Hepatocyte (in vitro differentiated cells): ENCODE measurements at regions not wholly inside any gene's neighbourhood (a gene's known extent, or its start where the extent isn't known, plus 50 kb on each side); places are given as distances from the start of the nearest gene placed in this dataset.

ENCODE experiments used
- DNase-seq: peaks from one replicate; pipeline ENCODE4 v3.0.0-alpha.2; 2016; ENCODE audit warnings: low spot score
- H2AFZ ChIP-seq: fragments of 200-600 bp; sonication (generic); 2 replicates; pipeline ENCODE4 v1.6.0; 2016; ENCODE audit warnings: antibody characterized with exemption, mild to moderate bottlenecking
- H3K27ac ChIP-seq: fragments of 200-600 bp; sonication (generic); 2 replicates; pipeline ENCODE4 v1.5.1; 2016; ENCODE audit warnings: mild to moderate bottlenecking
- H3K27me3 ChIP-seq: fragments of 200-600 bp; sonication (generic); 2 replicates; pipeline ENCODE4 v1.6.1; 2016
- H3K36me3 ChIP-seq: fragments of 200-600 bp; sonication (generic); replicated peaks from 2 replicates; pipeline ENCODE4 v1.5.1; 2016; ENCODE audit warnings: low read depth; ENCODE audit not compliant: insufficient read depth
- H3K4me1 ChIP-seq: fragments of 200-600 bp; sonication (generic); 2 replicates; pipeline ENCODE4 v1.5.1; 2016; ENCODE audit warnings: mild to moderate bottlenecking, moderate library complexity; ENCODE audit not compliant: insufficient read depth
- H3K4me2 ChIP-seq: fragments of 200-600 bp; sonication (generic); 2 replicates; pipeline ENCODE4 v1.6.0; 2016
- H3K4me3 ChIP-seq: fragments of 200-600 bp; sonication (generic); 2 replicates; pipeline ENCODE4 v1.5.1; 2016; ENCODE audit warnings: mild to moderate bottlenecking
- H3K79me2 ChIP-seq: fragments of 200-600 bp; sonication (generic); 2 replicates; pipeline ENCODE4 v1.6.0; 2017; ENCODE audit warnings: mild to moderate bottlenecking
- H3K9me2 ChIP-seq: fragments of 200-600 bp; sonication (generic); replicated peaks from 2 replicates; pipeline ENCODE4 v1.6.0; 2017; ENCODE audit warnings: mild to moderate bottlenecking; ENCODE audit not compliant: insufficient read depth
- H3K9me3 ChIP-seq: fragments of 200-600 bp; sonication (generic); 2 replicates; pipeline ENCODE4 v1.5.1; 2016; ENCODE audit warnings: low read depth, mild to moderate bottlenecking
- H4K20me1 ChIP-seq: fragments of 200-600 bp; sonication (generic); 2 replicates; pipeline ENCODE4 v1.6.0; 2016; ENCODE audit warnings: mild to moderate bottlenecking; ENCODE audit not compliant: insufficient read depth, poor library complexity, severe bottlenecking
- CTCF ChIP-seq: fragments of 200-600 bp; sonication (generic); IDR thresholded peaks from 2 replicates; pipeline ENCODE4 v1.5.1; 2016; ENCODE audit warnings: antibody characterized with exemption, mild to moderate bottlenecking; ENCODE audit not compliant: poor library complexity
- EZH2 ChIP-seq: fragments of 200-600 bp; sonication (generic); IDR thresholded peaks from 2 replicates; pipeline ENCODE4 v1.6.1; 2016; ENCODE audit warnings: antibody characterized with exemption, mild to moderate bottlenecking, borderline replicate concordance
- EZH2phosphoT487 ChIP-seq: fragments of 200-600 bp; sonication (generic); IDR thresholded peaks from one replicate; pipeline ENCODE4 v1.6.1; 2018; ENCODE audit warnings: antibody characterized with exemption, mild to moderate bottlenecking, low read depth, moderate library complexity; ENCODE audit not compliant: unreplicated experiment, severe bottlenecking
- WGBS: methylation state at CpG from one replicate; pipeline ENCODE4 v1.1.6; 2016; ENCODE audit warnings: low lambda C conversion rate; ENCODE audit errors: missing lambda C conversion rate; 5-methylcytosine and 5-hydroxymethylcytosine counted together

DNA sequence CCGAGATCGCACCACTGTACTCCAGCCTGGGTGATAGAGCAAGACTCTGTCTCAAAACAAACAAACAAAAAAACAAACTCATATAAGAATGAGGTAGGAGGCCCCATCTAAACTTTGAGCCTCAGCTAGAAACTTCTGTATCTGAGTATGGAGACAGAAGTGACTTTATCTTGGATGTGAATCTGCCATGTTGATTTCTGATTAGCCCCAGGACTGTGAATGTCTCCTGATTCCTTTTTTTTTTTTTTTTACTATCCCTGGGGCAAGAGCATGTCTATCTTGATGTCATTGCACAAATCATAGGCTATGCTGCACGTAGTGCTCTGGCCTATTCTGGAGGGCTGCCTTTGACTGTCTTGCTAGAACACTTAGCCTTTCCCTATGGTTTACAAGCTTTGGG lies 211.0 kb downstream of the PTPRU start:
- H3K4me3 ChIP-seq: no peak overlapping the region
- WGBS: 85% methylated on average over 3 of the region's 3 CpGs
- H3K79me2 ChIP-seq: no peaks in the 10 kb centered on the region
- H4K20me1 ChIP-seq: no peaks in the 10 kb centered on the region
- no peak overlapping the region for H3K4me2 ChIP-seq
- no peaks in the 10 kb centered on the region for H3K9me2 ChIP-seq
- H3K4me1 ChIP-seq: no peaks in the 10 kb centered on the region
- no peaks in the 10 kb centered on the region for H3K36me3 ChIP-seq
- no peaks in the 10 kb centered on the region for H3K27me3 ChIP-seq
- DNase-seq: no peak
- no peaks in the 10 kb centered on the region for H3K9me3 ChIP-seq
- TF ChIP-seq CTCF (no peak), EZH2 (no peak), EZH2phosphoT487 (no peak)
- H2AFZ ChIP-seq: no peak overlapping the region
- no peak overlapping the region for H3K27ac ChIP-seq

DNA sequence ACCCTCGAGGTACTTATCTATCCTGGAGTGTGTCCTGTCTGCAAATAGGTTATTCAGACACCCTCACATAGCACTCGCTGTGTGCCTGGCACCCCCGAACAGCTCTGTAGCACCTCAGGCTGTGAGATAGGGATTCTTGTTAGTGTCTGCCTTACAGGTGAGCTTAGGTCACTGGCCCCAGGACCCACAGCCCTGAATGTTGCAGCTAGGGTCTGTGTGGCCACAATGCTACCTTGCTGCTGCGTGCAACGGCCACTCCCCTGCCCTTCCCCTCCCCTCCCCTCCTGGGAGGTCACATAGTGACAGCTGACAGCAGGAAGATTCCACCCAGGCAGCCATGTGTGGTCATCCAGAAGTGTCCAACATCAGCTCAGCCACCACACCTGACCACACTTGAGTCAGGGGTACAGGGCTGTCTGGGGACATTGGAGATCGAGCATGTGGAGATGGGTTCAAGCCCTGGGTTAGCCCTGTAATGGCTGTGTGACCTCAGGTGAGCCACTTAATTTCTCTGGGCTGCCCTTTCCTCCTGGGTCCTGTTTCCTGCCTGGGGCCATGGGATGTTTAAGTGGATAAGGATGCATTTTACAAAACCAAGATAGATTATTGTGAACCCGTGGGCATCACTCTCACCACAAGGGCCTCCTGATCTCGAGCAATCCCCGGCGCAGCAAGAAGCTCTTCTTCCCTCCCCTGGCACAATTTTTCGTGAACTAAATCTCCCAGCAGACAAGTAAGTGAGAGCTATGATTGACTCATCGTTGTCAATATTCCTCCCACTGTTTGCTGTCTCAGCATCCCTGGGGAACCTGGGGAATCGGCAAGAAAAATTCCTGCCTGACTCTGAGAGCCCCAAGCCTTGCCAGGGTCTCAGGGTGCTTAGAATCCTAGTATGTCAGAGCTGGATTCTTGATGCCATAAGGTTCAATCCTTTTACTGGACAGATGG lies 208.7 kb downstream of the PTPRU start:
- no peak for DNase-seq
- Histone ChIP-seq H3K9me2 (no peaks in the 10 kb centered on the region), H3K79me2 (no peaks in the 10 kb centered on the region), H3K4me3 (no peak overlapping the region), H3K27me3 (no peaks in the 10 kb centered on the region), H3K4me2 (no peak overlapping the region), H2AFZ (no peak overlapping the region), H3K36me3 (no peaks in the 10 kb centered on the region), H3K4me1 (no peaks in the 10 kb centered on the region), H3K27ac (no peak overlapping the region), H4K20me1 (no peaks in the 10 kb centered on the region), H3K9me3 (no peaks in the 10 kb centered on the region)
- 72% methylated on average over 13 of the region's 13 CpGs for WGBS
- TF ChIP-seq CTCF (no peak), EZH2 (no peak), EZH2phosphoT487 (no peak)

- no peaks in the 10 kb centered on the region for H3K79me2 ChIP-seq
- no peaks in the 10 kb centered on the region for H3K4me1 ChIP-seq
- TF ChIP-seq EZH2phosphoT487 (no peak), EZH2 (no peak), CTCF (no peak)
- no peaks in the 10 kb centered on the region for H3K27me3 ChIP-seq
- no peaks in the 10 kb centered on the region for H3K36me3 ChIP-seq
- no peaks in the 10 kb centered on the region for H4K20me1 ChIP-seq
- H3K27ac ChIP-seq: no peak overlapping the region
- no peak overlapping the region for H2AFZ ChIP-seq
- H3K9me3 ChIP-seq: no peaks in the 10 kb centered on the region
- H3K4me2 ChIP-seq: no peak overlapping the region
- H3K9me2 ChIP-seq: no peaks in the 10 kb centered on the region
- WGBS: 82% methylated on average over 8 of the region's 8 CpGs
- DNase-seq: no peak
- no peak overlapping the region for H3K4me3 ChIP-seq
These were observed 207.9 kb downstream of the PTPRU start for GRCh38 chr1:29444081-29444715.
